Femur (tissue), 1 donor: ENCODE measurements at regions not wholly inside any gene's neighbourhood (a gene's known extent, or its start where the extent isn't known, plus 50 kb on each side); places are given as distances from the start of the nearest gene placed in this dataset.
"Not testable (repeated sequence)": the region's sequence is repeated elsewhere in the genome, so short reads cannot be mapped to it uniquely, and the experiment has no call there.

ENCODE experiments used
- DNase-seq: peaks from one replicate; pipeline ENCODE4 v3.0.0-alpha.2; 2017

GRCh38 chr10:105605918-105606317 lies 964.8 kb downstream of the SORCS3 start:
- DNase-seq = no peak

- DNase-seq = no peak
Measured at GRCh38 chr10:105605104-105605503, 964.0 kb downstream of the SORCS3 start.

GRCh38 chr10:105598207-105598606 lies 957.1 kb downstream of the SORCS3 start:
- no peak for DNase-seq

- no peak for DNase-seq
Measured at GRCh38 chr10:105597312-105597711, 956.2 kb downstream of the SORCS3 start.

GRCh38 chr10:105596749-105597148 lies 955.7 kb downstream of the SORCS3 start:
- DNase-seq = no peak

GRCh38 chr10:105594296-105594695 lies 953.2 kb downstream of the SORCS3 start:
- DNase-seq = no peak

- DNase-seq = no peak
Measured at GRCh38 chr10:105592468-105592867, 951.4 kb downstream of the SORCS3 start.

GRCh38 chr10:105586451-105587098 lies 945.5 kb downstream of the SORCS3 start:
- no peak for DNase-seq

GRCh38 chr10:105585753-105586152 lies 944.7 kb downstream of the SORCS3 start:
- DNase-seq = no peak

- DNase-seq = no peak
Measured at GRCh38 chr10:105585171-105585570, 944.1 kb downstream of the SORCS3 start.

GRCh38 chr10:105579112-105579511 lies 938.0 kb downstream of the SORCS3 start:
- no peak for DNase-seq

GRCh38 chr10:105577865-105578607 lies 936.9 kb downstream of the SORCS3 start:
- DNase-seq = no peak

GRCh38 chr10:105559333-105560097 lies 918.4 kb downstream of the SORCS3 start:
- no peak for DNase-seq

GRCh38 chr10:105550453-105550852 lies 909.4 kb downstream of the SORCS3 start:
- not testable (repeated sequence) for DNase-seq

- no peak for DNase-seq
Measured at GRCh38 chr10:105549731-105550130, 908.6 kb downstream of the SORCS3 start.

- DNase-seq = no peak
Measured at GRCh38 chr10:105545101-105545500, 904.0 kb downstream of the SORCS3 start.

GRCh38 chr10:105540381-105540780 lies 899.3 kb downstream of the SORCS3 start:
- DNase-seq = no peak

- DNase-seq = no peak
Measured at GRCh38 chr10:105538874-105539273, 897.8 kb downstream of the SORCS3 start.

GRCh38 chr10:105535478-105535877 lies 894.4 kb downstream of the SORCS3 start:
- DNase-seq = no peak

GRCh38 chr10:105534086-105534485 lies 893.0 kb downstream of the SORCS3 start:
- no peak for DNase-seq

- no peak for DNase-seq
Measured at GRCh38 chr10:105516511-105516910, 875.4 kb downstream of the SORCS3 start.

- DNase-seq = no peak
Measured at GRCh38 chr10:105514106-105514505, 873.0 kb downstream of the SORCS3 start.

GRCh38 chr10:105509517-105509916 lies 868.4 kb downstream of the SORCS3 start:
- no peak for DNase-seq

- DNase-seq = no peak
Measured at GRCh38 chr10:105506262-105506661, 865.2 kb downstream of the SORCS3 start.
